Adrenal gland (tissue), 9 donors: ENCODE measurements at regions not wholly inside any gene's neighbourhood (a gene's known extent, or its start where the extent isn't known, plus 50 kb on each side); places are given as distances from the start of the nearest gene placed in this dataset.
A peak's percentile ranks its signal among the peaks of the same experiment; 100 is the strongest.

ENCODE experiments used
- DNase-seq, 7 donors: peaks; one replicate each; pipeline ENCODE4 v3.0.0-alpha.2; 2019 to 2020
- H3K27ac ChIP-seq, 5 donors: fragments of 200-600 bp; sonication (generic) in 4 of 5; 1 replicate in 3 of 5; 2 replicates in 2 of 5; pipeline versions ENCODE4 v1.5.1 to v1.8.0; 2016 to 2020; ENCODE audit warnings: mild to moderate bottlenecking in 1 of 5
- H3K27me3 ChIP-seq: fragments of 200-600 bp; 2 replicates; pipeline ENCODE4 v1.8.0; 2021
- H3K36me3 ChIP-seq, 2 donors: fragments of 200-600 bp; replicated peaks in 1 of 2; 1 replicate in 1 of 2; 2 replicates in 1 of 2; pipeline versions ENCODE4 v1.5.1 to v1.8.0; 2018 to 2022
- H3K4me1 ChIP-seq, 2 donors: fragments of 200-600 bp; replicated peaks in 1 of 2; 1 replicate in 1 of 2; 2 replicates in 1 of 2; pipeline versions ENCODE4 v1.5.1 to v1.8.0; 2018 to 2021
- H3K4me3 ChIP-seq, 4 donors: fragments of 200-600 bp; sonication (generic) in 3 of 4; one replicate each; pipeline ENCODE4 v1.5.1; 2016 to 2018
- H3K9me3 ChIP-seq, 3 donors: fragments of 200-600 bp; sonication (generic) in 1 of 3; replicated peaks in 1 of 3; 1 replicate in 2 of 3; 2 replicates in 1 of 3; pipeline versions ENCODE4 v1.5.1 to v1.8.0; 2016 to 2021
- POLR2A ChIP-seq, 2 donors: fragments of 450-650 bp; IDR thresholded peaks; one replicate each; pipeline ENCODE4 v1.6.1; 2017; ENCODE audit warnings: antibody characterized with exemption in 2 of 2, mild to moderate bottlenecking in 2 of 2, moderate library complexity in 1 of 2
- WGBS, 4 donors: extraction: QIAGEN DNeasy Blood & Tissue Kit in 2 of 4; methylation state at CpG; one replicate each; pipeline versions ENCODE4 v1.1.5 to v1.1.7; 2013 to 2017; 5-methylcytosine and 5-hydroxymethylcytosine counted together
- intact Hi-C, 2 donors: fragments of 100-400 bp; cut with DNase I; formaldehyde crosslinking; loops; one replicate each; pipeline versions ENCODE4 v1.14.1 to v1.15.0; 2022 to 2023
- TF ChIP-seq, protein P1 (sequence below), 6 experiments: fragments of 450-650 bp in 4 of 6; fragments of 200-600 bp in 2 of 6; sonication (generic) in 1 of 6; IDR thresholded peaks; 1 replicate in 5 of 6; 2 replicates in 1 of 6; pipeline versions ENCODE4 v1.5.1 to v1.8.0; 2016 to 2021; ENCODE audit warnings: antibody characterized with exemption in 6 of 6, mild to moderate bottlenecking in 2 of 6, moderate library complexity in 1 of 6
- donor health status: healthy with polysubstance abuse.
- donor health status: Bipolar disorder and iron deficiency.
- donor health status: DM: yes; HTN: yes; CAD: no.
- donor health status: DM: no; HTN: no; CAD: no.
- donor health status: DM: no; HTN: no; CAD: no.

DNA sequence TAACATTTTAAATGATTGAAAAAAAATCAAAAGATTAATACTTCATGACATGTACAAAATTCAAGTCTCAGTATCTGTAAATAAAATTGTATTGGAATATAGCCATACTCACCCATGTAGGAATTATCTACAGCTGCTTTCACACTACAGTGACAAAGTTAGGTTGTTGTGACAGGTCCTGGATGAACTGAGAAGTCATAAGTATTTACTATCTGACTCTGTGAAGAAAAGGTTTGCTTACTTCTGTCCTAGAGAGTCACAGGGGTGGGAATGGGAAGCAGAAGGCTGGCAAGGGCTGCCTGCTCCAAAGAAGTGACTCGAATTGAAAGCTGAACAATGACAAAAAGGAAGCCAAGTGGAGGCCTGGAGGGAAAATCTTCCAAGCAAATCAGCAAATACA, 155.2 kb downstream of the SLC30A10 start:
- intact Hi-C loops = no loop called here
- WGBS, 4 donors = 36 to 53% (median 47%) methylated on average over 1 of the region's 1 CpG

DNA sequence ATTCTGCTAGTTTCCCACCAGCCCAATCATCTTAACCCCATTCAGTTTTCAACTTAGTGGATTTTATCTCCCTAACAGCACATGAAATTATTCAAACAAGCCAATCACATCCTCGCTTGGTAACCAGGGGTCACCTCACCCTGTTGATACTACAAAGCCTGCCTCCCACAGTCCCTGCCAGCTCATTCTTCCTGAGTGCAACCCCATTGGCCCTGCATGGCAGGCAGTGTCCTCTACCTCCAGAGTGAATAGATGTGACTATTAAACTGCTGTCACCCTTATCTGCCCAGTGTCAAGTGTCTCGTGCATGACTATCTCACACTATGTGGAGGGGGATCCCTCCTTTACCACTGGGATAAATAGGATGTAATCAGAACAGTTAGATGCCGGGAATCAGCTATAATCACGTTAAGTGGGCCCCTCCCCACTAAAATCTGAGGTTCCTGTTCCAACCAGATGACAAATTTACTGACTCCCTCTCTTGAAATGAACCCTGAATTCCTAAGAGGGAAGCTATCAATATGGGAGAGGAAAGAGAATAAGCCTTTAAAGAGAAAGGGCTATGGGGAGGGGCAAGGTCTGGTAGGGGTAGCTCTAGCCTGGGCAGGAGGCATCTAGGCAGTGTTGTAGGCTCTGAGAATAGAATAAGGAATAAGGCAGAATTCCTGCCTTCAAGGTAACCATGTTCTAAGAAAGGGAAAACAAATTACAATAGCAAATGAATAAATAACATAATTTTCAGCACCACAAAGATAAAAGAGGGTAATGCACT, 155.9 kb downstream of the SLC30A10 start:
- Histone ChIP-seq H3K27ac (no peak overlapping the region), H3K4me3 (no peak overlapping the region), H3K36me3 (no peaks in the 10 kb centered on the region), H3K4me1 (no peaks in the 10 kb centered on the region), H3K27me3 (no peaks in the 10 kb centered on the region), H3K9me3 (no peaks in the 10 kb centered on the region)
- intact Hi-C loops = no loop called here
- no peak for TF ChIP-seq POLR2A (IDR thresholded peaks at IDR 0.05)
- TF ChIP-seq, protein P1, sequence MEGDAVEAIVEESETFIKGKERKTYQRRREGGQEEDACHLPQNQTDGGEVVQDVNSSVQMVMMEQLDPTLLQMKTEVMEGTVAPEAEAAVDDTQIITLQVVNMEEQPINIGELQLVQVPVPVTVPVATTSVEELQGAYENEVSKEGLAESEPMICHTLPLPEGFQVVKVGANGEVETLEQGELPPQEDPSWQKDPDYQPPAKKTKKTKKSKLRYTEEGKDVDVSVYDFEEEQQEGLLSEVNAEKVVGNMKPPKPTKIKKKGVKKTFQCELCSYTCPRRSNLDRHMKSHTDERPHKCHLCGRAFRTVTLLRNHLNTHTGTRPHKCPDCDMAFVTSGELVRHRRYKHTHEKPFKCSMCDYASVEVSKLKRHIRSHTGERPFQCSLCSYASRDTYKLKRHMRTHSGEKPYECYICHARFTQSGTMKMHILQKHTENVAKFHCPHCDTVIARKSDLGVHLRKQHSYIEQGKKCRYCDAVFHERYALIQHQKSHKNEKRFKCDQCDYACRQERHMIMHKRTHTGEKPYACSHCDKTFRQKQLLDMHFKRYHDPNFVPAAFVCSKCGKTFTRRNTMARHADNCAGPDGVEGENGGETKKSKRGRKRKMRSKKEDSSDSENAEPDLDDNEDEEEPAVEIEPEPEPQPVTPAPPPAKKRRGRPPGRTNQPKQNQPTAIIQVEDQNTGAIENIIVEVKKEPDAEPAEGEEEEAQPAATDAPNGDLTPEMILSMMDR (IDR thresholded peaks at IDR 0.05) = no peak
- WGBS, 4 donors = 74 to 84% (median 77%) methylated on average over 4 of the region's 4 CpGs
- DNase-seq = no peak

More for the DNA sequence above, 155.2 kb downstream of the SLC30A10 start:
- no peak overlapping the region for H3K27ac ChIP-seq
- H3K4me3 ChIP-seq = no peak overlapping the region
- H3K27me3 ChIP-seq = no peaks in the 10 kb centered on the region
- TF ChIP-seq, protein P1 (IDR thresholded peaks at IDR 0.05) = no peak
- TF ChIP-seq POLR2A (IDR thresholded peaks at IDR 0.05) = no peak
- no peaks in the 10 kb centered on the region for H3K36me3 ChIP-seq
- H3K9me3 ChIP-seq = no peaks in the 10 kb centered on the region
- DNase-seq = no peak
- no peaks in the 10 kb centered on the region for H3K4me1 ChIP-seq

DNA sequence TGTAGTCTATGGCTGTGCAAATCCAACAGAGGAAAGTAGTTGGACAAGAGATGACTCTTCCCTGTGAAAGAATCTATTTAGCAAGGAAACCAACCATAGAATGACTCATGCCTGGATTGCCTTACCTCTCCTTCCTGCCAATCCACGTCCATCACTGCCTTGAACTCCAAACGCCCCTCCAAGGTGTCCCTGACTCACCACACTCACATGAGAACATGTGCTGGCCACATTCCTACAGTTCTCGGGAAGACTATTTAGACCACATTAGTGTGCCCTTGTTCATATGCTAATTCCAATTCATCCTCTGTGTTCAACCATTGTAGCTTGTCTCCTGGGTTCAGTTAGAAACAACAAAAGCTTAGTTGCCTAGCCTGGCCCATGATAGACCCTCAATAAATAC, 157.3 kb downstream of the SLC30A10 start:
- H3K27ac ChIP-seq = no peak overlapping the region
- no peaks in the 10 kb centered on the region for H3K36me3 ChIP-seq
- no peak overlapping the region for H3K4me3 ChIP-seq
- intact Hi-C loops = no loop called here
- peak in 3 of 7 donors; percentile 10 to 19 (median 18) for DNase-seq
- H3K9me3 ChIP-seq = no peaks in the 10 kb centered on the region
- no peaks in the 10 kb centered on the region for H3K27me3 ChIP-seq
- WGBS, 4 donors = 30 to 50% (median 38%) methylated on average over 3 of the region's 3 CpGs
- TF ChIP-seq, protein P1 (IDR thresholded peaks at IDR 0.05) = no peak
- TF ChIP-seq POLR2A (IDR thresholded peaks at IDR 0.05) = no peak
- H3K4me1 ChIP-seq = no peaks in the 10 kb centered on the region

DNA sequence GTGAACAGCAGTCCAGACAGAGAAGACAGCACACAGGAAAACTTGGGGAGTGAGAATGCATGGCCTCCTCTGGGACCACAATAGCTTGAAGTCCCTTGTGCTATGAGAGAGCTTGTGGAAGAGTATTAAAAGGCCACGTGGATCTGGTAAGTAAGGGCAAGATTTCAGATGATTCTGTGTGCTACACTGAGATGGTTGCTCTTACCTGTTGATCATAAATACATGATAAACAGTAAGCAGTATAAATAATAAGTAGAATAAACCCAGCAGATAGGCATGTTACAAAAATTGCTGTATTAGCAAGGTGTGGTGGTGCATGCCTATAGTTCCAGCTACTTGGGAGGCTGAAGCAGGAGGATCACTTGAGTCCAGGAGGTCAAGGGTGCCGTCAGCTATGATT, 150.4 kb upstream of the ZC3H11B start:
- DNase-seq = no peak
- Histone ChIP-seq H3K9me3 (no peaks in the 10 kb centered on the region), H3K4me1 (no peaks in the 10 kb centered on the region), H3K36me3 (no peaks in the 10 kb centered on the region), H3K27ac (no peak overlapping the region), H3K27me3 (no peaks in the 10 kb centered on the region), H3K4me3 (no peak overlapping the region)
- 66 to 91% (median 82%) methylated on average over 2 of the region's 2 CpGs for WGBS, 4 donors
- TF ChIP-seq POLR2A (IDR thresholded peaks at IDR 0.05) = no peak
- TF ChIP-seq, protein P1 (IDR thresholded peaks at IDR 0.05) = no peak
- intact Hi-C loops = no loop called here
